Liver (tissue), 8 donors: ENCODE measurements at regions not wholly inside any gene's neighbourhood (a gene's known extent, or its start where the extent isn't known, plus 50 kb on each side); places are given as distances from the start of the nearest gene placed in this dataset.

Source experiments
- DNase-seq: peaks from one replicate; pipeline ENCODE4 v3.0.0-alpha.2; 2017; ENCODE audit warnings: low spot score
- H3K27ac ChIP-seq, 2 donors: one replicate each; pipeline ENCODE4 v1.7.0; 2013; ENCODE audit warnings: inconsistent platforms in 2 of 2, low read length in 2 of 2, control low read depth in 1 of 2, low read depth in 1 of 2, mild to moderate bottlenecking in 1 of 2
- H3K27me3 ChIP-seq, 4 donors: one replicate each; pipeline versions ENCODE4 v1.6.1 to v1.7.0; 2013; ENCODE audit warnings: low read length in 3 of 4, inconsistent platforms in 1 of 4, mild to moderate bottlenecking in 1 of 4, moderate library complexity in 1 of 4; ENCODE audit not compliant: control insufficient read depth in 4 of 4, insufficient read depth in 4 of 4
- H3K36me3 ChIP-seq, 4 donors: one replicate each; pipeline versions ENCODE4 v1.6.1 to v1.7.0; 2013; ENCODE audit warnings: low read length in 3 of 4, mild to moderate bottlenecking in 3 of 4, low read depth in 1 of 4, moderate library complexity in 1 of 4; ENCODE audit not compliant: control insufficient read depth in 4 of 4, insufficient read depth in 3 of 4
- H3K4me1 ChIP-seq, 4 donors: one replicate each; pipeline versions ENCODE4 v1.6.1 to v1.7.0; 2013; ENCODE audit warnings: low read length in 3 of 4, mild to moderate bottlenecking in 3 of 4, moderate library complexity in 1 of 4; ENCODE audit not compliant: control insufficient read depth in 4 of 4, insufficient read depth in 4 of 4
- H3K4me3 ChIP-seq, 3 donors: one replicate each; pipeline versions ENCODE4 v1.6.1 to v1.7.0; 2013; ENCODE audit warnings: low read length in 3 of 3, control low read depth in 1 of 3, low read depth in 1 of 3, mild to moderate bottlenecking in 1 of 3
- H3K9ac ChIP-seq, 2 donors: one replicate each; pipeline ENCODE4 v1.7.0; 2013; ENCODE audit warnings: low read length in 2 of 2, mild to moderate bottlenecking in 2 of 2, moderate library complexity in 2 of 2, control low read depth in 1 of 2, low read depth in 1 of 2
- H3K9me3 ChIP-seq, 4 donors: one replicate each; pipeline versions ENCODE4 v1.6.1 to v1.7.0; 2013; ENCODE audit warnings: low read length in 3 of 4; ENCODE audit not compliant: control insufficient read depth in 4 of 4
- FOXA1 ChIP-seq: IDR thresholded peaks from 2 replicates; pipeline ENCODE4 v1.6.1; 2016; ENCODE audit warnings: antibody characterized with exemption
- GABPA ChIP-seq, 2 donors: IDR thresholded peaks in 1 of 2; conservative IDR thresholded peaks in 1 of 2; 2 replicates each; pipeline ENCODE4 v1.6.1; 2016; ENCODE audit warnings: antibody characterized with exemption in 2 of 2, mild to moderate bottlenecking in 1 of 2, moderate library complexity in 1 of 2
- HNF4A ChIP-seq, 2 donors: conservative IDR thresholded peaks; 2 replicates each; pipeline ENCODE4 v1.6.1; 2016; ENCODE audit warnings: antibody characterized with exemption in 2 of 2, mild to moderate bottlenecking in 2 of 2
- HNF4G ChIP-seq: IDR thresholded peaks from 2 replicates; pipeline ENCODE4 v1.6.1; 2016; ENCODE audit warnings: antibody characterized with exemption
- JUND ChIP-seq, 2 donors: IDR thresholded peaks; 2 replicates each; pipeline ENCODE4 v1.6.1; 2016; ENCODE audit warnings: antibody characterized with exemption in 2 of 2
- RAD21 ChIP-seq, 2 donors: IDR thresholded peaks; 2 replicates each; pipeline ENCODE4 v1.6.1; 2016; ENCODE audit warnings: antibody characterized with exemption in 2 of 2, mild to moderate bottlenecking in 2 of 2
- SP1 ChIP-seq: IDR thresholded peaks from 2 replicates; pipeline ENCODE4 v1.6.1; 2018; ENCODE audit warnings: antibody characterized with exemption, mild to moderate bottlenecking
- TAF1 ChIP-seq: conservative IDR thresholded peaks from 2 replicates; pipeline ENCODE4 v1.6.1; 2016; ENCODE audit warnings: antibody characterized with exemption, mild to moderate bottlenecking
- WGBS: extraction: QIAGEN DNeasy Blood & Tissue Kit; methylation state at CpG from one replicate; pipeline ENCODE4 v1.1.7; 2013; 5-methylcytosine and 5-hydroxymethylcytosine counted together
- TF ChIP-seq, protein P1 (sequence below): IDR thresholded peaks from 2 replicates; pipeline ENCODE4 v1.6.1; 2016; ENCODE audit warnings: antibody characterized with exemption
- TF ChIP-seq, protein P2 (sequence below): IDR thresholded peaks from 2 replicates; pipeline ENCODE4 v1.6.1; 2016; ENCODE audit warnings: antibody characterized with exemption
- TF ChIP-seq, protein P3 (sequence below): IDR thresholded peaks from 2 replicates; pipeline ENCODE4 v1.6.1; 2016; ENCODE audit warnings: antibody characterized with exemption, mild to moderate bottlenecking
- TF ChIP-seq, protein P4 (sequence below): fragments of 150-350 bp; IDR thresholded peaks from 2 replicates; pipeline ENCODE4 v1.5.1; 2017; ENCODE audit warnings: improper control_type of control experiment, low read depth, low read length; ENCODE audit not compliant: missing input control
- TF ChIP-seq, protein P5 (sequence below): IDR thresholded peaks from 2 replicates; pipeline ENCODE4 v1.6.1; 2016; ENCODE audit warnings: antibody characterized with exemption
- donor health status: healthy.
- donor health status: healthy.
- donor health status: healthy.
- donor health status: healthy.
- donor health status: healthy.

DNA sequence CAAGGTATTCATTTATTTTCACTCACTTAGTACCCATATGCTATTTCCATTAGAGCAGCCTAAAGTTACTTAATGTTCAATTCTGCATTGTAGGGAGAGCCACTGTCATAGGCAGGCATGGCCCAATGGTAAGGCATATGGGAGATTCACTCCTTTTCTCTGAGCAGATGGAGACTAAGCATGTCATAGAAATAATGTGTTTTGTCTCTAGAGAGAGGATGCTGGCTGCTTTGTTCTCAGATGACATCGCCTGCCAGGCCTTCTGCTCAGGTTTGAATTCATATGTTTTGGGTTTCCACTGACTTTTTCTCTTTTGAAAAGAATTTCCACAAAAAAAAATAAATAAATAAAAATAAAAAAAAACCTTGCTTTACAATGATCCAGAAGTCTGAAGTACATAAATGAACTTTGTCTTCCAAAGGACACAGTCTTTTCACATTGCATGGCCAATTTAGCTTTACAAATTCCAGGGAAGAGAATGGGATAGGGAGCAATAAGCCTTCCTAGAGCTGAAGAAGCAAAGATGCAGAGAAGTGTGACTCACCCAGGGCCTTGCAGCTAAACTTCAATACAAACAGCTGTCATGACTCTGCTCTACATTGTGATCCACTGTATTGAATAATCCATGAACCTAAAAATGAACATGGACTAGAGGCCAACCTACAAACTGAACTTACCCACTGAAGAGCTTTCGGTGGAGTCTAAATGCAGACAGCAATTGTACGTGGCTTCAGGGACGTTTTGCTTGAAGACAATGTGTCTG, 422.5 kb downstream of the CMPK2 start:
- DNase-seq, result no peak

More for the DNA sequence above, 422.5 kb downstream of the CMPK2 start:
- Histone ChIP-seq H3K4me3 (no peak overlapping the region), H3K4me1 (no peaks in the 10 kb centered on the region), H3K9ac (no peak overlapping the region), H3K9me3 (peaks cover 0 to 5% (median 0%) of the 10 kb centered on the region in 4 donors), H3K27me3 (peaks cover 0 to 4% (median 0%) of the 10 kb centered on the region in 4 donors), H3K36me3 (no peaks in the 10 kb centered on the region), H3K27ac (no peak overlapping the region)
- 76% methylated on average over 4 of the region's 4 CpGs for WGBS
- TF ChIP-seq, protein P1, sequence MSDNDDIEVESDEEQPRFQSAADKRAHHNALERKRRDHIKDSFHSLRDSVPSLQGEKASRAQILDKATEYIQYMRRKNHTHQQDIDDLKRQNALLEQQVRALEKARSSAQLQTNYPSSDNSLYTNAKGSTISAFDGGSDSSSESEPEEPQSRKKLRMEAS, result no peak
- no peak for TF ChIP-seq TAF1
- TF ChIP-seq, protein P2, sequence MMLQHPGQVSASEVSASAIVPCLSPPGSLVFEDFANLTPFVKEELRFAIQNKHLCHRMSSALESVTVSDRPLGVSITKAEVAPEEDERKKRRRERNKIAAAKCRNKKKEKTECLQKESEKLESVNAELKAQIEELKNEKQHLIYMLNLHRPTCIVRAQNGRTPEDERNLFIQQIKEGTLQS, result no peak
- TF ChIP-seq HNF4A (conservative IDR thresholded peaks at IDR 0.05), result no peak
- TF ChIP-seq, protein P3, sequence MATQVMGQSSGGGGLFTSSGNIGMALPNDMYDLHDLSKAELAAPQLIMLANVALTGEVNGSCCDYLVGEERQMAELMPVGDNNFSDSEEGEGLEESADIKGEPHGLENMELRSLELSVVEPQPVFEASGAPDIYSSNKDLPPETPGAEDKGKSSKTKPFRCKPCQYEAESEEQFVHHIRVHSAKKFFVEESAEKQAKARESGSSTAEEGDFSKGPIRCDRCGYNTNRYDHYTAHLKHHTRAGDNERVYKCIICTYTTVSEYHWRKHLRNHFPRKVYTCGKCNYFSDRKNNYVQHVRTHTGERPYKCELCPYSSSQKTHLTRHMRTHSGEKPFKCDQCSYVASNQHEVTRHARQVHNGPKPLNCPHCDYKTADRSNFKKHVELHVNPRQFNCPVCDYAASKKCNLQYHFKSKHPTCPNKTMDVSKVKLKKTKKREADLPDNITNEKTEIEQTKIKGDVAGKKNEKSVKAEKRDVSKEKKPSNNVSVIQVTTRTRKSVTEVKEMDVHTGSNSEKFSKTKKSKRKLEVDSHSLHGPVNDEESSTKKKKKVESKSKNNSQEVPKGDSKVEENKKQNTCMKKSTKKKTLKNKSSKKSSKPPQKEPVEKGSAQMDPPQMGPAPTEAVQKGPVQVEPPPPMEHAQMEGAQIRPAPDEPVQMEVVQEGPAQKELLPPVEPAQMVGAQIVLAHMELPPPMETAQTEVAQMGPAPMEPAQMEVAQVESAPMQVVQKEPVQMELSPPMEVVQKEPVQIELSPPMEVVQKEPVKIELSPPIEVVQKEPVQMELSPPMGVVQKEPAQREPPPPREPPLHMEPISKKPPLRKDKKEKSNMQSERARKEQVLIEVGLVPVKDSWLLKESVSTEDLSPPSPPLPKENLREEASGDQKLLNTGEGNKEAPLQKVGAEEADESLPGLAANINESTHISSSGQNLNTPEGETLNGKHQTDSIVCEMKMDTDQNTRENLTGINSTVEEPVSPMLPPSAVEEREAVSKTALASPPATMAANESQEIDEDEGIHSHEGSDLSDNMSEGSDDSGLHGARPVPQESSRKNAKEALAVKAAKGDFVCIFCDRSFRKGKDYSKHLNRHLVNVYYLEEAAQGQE, result no peak
- no peak for TF ChIP-seq GABPA (IDR thresholded peaks at IDR 0.05 in 1 of 2, conservative IDR thresholded peaks at IDR 0.05 in 1 of 2)
- TF ChIP-seq RAD21 (IDR thresholded peaks at IDR 0.05), result no peak
- TF ChIP-seq JUND (IDR thresholded peaks at IDR 0.05), result no peak
- TF ChIP-seq, protein P4, sequence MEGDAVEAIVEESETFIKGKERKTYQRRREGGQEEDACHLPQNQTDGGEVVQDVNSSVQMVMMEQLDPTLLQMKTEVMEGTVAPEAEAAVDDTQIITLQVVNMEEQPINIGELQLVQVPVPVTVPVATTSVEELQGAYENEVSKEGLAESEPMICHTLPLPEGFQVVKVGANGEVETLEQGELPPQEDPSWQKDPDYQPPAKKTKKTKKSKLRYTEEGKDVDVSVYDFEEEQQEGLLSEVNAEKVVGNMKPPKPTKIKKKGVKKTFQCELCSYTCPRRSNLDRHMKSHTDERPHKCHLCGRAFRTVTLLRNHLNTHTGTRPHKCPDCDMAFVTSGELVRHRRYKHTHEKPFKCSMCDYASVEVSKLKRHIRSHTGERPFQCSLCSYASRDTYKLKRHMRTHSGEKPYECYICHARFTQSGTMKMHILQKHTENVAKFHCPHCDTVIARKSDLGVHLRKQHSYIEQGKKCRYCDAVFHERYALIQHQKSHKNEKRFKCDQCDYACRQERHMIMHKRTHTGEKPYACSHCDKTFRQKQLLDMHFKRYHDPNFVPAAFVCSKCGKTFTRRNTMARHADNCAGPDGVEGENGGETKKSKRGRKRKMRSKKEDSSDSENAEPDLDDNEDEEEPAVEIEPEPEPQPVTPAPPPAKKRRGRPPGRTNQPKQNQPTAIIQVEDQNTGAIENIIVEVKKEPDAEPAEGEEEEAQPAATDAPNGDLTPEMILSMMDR, result no peak
- TF ChIP-seq SP1, result no peak
- no peak for TF ChIP-seq HNF4G
- no peak for TF ChIP-seq FOXA1
- TF ChIP-seq, protein P5, sequence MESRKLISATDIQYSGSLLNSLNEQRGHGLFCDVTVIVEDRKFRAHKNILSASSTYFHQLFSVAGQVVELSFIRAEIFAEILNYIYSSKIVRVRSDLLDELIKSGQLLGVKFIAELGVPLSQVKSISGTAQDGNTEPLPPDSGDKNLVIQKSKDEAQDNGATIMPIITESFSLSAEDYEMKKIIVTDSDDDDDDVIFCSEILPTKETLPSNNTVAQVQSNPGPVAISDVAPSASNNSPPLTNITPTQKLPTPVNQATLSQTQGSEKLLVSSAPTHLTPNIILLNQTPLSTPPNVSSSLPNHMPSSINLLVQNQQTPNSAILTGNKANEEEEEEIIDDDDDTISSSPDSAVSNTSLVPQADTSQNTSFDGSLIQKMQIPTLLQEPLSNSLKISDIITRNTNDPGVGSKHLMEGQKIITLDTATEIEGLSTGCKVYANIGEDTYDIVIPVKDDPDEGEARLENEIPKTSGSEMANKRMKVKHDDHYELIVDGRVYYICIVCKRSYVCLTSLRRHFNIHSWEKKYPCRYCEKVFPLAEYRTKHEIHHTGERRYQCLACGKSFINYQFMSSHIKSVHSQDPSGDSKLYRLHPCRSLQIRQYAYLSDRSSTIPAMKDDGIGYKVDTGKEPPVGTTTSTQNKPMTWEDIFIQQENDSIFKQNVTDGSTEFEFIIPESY, result no peak
